HG02678 (cell line): ENCODE measurements at regions not wholly inside any gene's neighbourhood (a gene's known extent, or its start where the extent isn't known, plus 50 kb on each side); places are given as distances from the start of the nearest gene placed in this dataset.
"Not testable (repeated sequence)": the region's sequence is repeated elsewhere in the genome, so short reads cannot be mapped to it uniquely, and the experiment has no call there.

Experiments
- ATAC-seq: cut with Tn5 transposase; IDR thresholded peaks from one replicate; pipeline ENCODE4 v1.9.1; 2021; ENCODE audit warnings: mild to moderate bottlenecking, moderate library complexity; ENCODE audit not compliant: unreplicated experiment

GRCh38 chr6:15817100-15817499 lies 154.3 kb upstream of the DTNBP1 start:
- ATAC-seq, result no peak

GRCh38 chr6:15816661-15817060 lies 153.8 kb upstream of the DTNBP1 start:
- no peak for ATAC-seq

DNA sequence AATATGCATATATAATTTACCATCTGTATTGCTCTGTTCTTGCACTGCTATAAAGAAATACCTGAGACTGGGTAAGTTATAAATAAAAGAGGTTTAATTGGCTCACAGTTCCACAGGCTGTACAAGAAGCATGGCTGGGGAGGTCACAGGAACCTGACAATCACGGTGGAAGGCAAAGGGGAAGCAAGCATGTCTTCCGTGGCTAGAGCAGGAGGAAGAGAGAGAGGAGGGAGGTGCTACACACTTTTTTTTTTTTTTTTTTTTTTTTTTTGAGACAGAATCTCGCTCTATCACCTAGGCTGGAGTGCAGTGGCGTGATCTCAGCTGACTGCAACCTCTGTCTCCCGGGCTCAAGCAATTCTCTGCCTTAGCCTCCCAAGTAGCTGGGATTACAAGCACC lies 150.9 kb upstream of the DTNBP1 start:
- ATAC-seq, result not testable (repeated sequence)

DNA sequence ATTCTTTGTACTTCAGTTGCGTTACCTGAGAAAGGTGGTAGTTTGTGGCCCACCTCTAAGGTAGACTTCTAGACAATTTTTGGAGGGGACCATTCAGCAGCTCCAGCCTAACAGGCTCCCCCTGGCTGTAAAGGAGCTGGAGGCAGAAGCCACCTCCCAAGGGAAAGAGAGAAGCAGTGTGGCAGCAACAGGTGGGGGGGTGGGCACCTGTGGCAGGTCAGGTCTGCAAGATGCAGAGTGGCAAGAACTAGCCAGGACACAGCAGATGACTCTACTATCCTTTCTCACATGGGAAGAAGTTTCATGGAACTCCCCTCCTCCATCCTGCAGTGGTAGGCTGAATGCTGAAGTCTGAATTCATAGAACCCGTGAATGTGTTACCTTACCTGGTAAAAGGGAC lies 148.3 kb upstream of the DTNBP1 start:
- no peak for ATAC-seq

GRCh38 chr6:15810618-15811017 lies 147.8 kb upstream of the DTNBP1 start:
- ATAC-seq, result no peak

DNA sequence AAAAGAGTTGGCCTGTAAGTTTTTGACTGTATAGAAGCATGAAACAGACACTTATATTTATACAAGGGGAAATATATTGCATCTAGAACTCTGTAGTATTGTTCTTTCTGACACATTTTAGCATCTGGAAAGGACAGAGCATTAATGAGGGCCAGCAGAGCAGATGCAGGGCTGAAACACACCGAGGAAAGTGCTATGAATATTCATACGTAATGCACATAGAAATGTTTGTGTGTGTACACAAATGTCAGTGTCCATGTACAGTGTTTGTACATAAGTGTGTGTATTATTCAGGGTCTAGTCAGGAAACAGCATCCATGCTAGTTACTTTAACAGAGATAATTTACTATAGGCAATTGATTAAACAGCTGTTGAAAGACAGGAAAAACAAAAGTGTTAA lies 146.5 kb upstream of the DTNBP1 start:
- no peak for ATAC-seq

DNA sequence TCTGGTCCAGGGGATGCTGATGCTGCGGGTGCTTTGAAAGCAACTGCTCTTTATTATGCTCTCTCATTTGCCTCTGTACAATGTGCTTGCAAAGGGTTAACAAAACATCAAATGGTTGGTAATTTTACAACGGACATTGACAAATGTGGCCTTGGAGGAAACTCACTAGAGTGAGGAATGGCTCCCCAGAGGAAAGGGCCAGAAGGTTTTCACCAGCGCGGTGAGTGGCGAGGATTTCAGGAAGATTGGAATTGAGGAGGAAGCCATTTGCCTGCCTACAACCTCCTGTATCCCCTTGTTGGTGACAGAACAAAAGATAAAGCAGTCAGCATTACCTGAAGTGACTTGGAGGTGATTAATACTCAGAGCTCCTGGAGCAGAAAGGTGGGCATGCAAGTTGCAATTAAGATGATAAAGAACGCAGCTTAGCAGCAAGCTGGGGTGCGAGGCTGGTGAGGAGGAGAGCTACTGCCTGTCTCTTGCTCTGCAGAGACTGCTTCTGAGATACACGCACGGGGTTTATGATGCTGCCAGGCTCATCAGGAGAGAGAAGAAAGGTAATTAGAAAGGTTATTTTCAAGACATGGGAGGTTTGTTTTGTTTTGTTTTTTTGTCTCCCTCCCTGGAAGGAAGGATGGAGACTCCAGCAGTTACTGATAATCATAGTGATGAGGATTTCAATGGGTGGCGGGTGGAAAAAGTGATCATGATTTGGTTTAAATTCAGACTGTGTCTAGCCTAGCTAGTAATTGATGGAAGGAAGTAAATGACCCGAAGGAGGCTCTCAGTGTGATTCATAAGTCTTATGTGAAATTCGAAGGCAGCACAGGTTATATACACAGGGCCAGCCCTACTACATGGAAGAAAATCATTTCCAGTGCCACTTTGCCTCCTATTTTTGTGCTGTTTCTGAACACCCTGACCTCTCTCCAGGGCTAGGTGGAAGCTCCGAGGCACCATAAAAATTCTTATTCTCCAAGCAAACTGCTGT lies 141.6 kb upstream of the DTNBP1 start:
- ATAC-seq, result no peak

GRCh38 chr6:15802466-15802865 lies 139.6 kb upstream of the DTNBP1 start:
- no peak for ATAC-seq

DNA sequence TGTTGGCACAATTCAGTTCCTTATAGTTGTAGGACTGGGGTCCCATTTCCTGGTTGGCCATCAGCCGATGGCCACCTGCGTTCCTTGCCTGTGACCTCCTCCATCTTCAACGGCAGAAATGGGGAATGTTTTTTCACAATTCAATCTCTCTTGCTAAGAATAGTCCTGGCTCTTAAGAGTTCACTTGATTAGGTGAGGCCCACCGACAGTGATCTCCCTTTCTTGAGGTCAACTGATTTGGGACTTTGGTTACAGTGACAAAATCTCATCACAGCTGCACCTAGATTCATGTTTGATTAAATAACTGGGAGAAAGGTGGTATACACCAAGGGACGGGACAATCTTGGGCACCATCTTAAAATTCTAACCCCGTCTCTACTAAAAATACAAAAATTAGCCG lies 139.1 kb upstream of the DTNBP1 start:
- no peak for ATAC-seq

- ATAC-seq, result no peak
Measured at GRCh38 chr6:15800841-15801617, 138.2 kb upstream of the DTNBP1 start.

GRCh38 chr6:15798533-15799255 lies 135.9 kb upstream of the DTNBP1 start:
- ATAC-seq, result no peak

GRCh38 chr6:15796844-15797243 lies 134.0 kb upstream of the DTNBP1 start:
- no peak for ATAC-seq

DNA sequence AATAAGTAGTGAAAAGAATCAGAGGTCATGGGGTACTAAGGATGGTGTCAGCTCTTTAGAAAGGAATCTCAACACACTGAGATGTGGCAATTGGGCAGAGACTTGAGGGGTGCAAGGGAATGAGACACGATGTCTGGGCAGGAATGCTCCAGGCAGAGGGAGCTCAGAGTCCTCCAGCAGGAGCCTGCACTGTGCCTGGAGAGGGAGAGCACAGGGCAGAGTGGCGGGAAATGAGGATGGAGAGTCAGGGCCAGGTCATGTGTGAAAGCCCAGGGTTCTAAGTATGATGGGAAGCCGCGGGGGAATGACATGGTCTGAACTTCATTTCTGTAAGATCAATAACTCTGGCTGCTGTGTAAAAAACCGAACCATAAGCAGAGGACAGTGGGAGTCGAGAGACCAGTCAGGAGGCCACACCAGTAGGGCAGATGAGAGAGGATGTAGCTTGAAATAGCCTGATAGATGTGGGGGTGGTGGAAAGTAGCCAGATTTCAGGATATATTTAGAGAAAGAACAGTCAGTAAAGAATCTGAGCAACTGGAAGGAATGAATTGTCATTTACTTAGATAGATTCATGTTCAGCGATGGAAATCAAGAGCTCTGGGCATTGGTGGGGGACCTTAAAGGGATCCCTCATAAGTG lies 133.4 kb upstream of the DTNBP1 start:
- ATAC-seq, result no peak

GRCh38 chr6:15793826-15794225 lies 131.0 kb upstream of the DTNBP1 start:
- no peak for ATAC-seq

DNA sequence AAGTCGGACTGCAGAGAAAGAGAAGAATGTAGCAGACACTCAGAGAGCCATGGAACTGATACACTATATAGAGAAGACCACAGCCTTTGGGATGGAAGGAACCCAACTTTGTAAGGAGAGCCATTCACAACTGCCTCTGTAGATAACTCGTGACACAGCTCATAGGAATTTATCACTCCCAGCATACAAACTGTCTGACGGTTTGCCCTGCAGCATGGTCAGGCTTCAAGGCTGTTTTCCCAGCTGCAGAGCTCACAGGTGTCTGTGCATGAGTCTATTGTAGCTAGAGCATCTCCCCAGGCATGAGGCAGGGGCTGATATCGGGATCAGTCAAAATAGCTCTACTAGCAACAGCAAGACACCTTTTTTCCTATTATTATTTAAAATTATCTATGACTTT lies 130.5 kb upstream of the DTNBP1 start:
- ATAC-seq, result no peak

GRCh38 chr6:15792842-15793241 lies 130.0 kb upstream of the DTNBP1 start:
- ATAC-seq, result no peak

DNA sequence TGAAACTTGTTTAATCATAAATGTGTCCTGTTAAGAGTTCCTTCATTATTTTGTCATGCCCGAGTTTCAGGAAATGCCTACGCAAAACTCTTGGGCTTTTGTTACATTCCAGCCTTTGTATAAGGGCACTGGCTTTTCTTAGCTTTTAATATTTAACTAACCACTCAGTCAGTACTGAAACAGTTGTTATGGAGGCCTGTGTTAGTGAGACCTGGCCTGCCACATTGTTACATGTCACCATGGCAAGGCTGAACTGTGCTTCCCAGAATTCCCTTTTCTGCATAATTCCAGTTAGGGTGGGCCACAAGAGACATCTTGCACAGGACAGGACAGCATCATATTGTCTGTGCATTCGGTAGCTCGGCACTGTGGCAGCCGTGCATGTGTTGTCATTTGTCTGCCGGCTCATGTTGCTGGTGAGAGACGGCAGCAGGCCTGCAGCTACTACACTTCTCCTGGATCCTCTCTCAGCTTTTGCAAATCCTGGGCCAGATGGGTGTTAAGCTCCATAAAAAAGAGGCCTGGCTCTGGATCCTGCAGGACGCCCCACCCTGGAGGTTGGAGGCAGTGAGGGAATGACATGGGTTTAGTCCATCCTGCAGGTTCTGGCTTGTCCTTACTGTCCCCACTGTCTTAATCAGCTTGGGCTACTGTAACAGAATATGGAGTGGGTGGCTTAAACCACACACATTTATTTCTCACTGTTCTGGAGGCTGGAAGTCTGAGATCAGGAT lies 128.8 kb upstream of the DTNBP1 start:
- no peak for ATAC-seq

DNA sequence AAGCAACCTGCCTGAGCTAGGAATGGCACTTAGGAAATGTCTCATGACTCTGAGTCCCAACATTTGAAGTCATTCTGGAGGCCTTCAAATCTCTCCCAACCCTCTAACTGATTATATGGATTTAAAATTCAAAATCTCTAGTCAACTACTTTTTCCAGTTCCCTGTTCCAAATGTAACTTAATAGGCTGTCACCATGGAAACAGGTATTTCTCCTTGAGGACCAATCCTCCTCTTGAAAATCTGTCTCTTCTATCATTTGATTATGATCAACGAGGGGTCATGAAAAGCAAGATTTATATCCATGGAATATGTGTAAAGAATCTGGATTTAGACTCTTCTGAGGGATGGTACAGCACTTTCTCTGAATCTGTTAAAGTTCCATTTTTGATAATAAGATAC lies 127.3 kb upstream of the DTNBP1 start:
- no peak for ATAC-seq

GRCh38 chr6:15786846-15787245 lies 124.0 kb upstream of the DTNBP1 start:
- no peak for ATAC-seq

DNA sequence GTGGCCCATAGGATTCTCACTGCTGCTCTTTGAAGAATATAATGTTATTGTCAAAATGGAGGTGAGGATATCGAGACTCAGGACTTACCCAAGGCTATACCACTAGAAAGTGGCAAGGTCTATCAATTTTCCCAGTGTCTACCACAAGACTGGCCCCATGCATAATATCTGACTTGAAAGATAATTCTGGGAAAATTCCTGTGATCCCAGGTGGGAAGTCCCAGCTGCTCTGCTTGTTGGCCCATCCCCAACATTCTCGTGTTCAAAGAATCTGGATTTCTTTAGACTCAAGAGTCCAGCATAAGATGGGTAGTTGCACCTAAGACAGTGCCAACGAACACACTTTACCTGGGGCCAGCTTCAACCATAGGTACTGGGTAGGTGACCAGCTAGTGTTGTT lies 120.7 kb upstream of the DTNBP1 start:
- ATAC-seq, result no peak
